Endodermal cell (in vitro differentiated cells): ENCODE measurements at regions not wholly inside any gene's neighbourhood (a gene's known extent, or its start where the extent isn't known, plus 50 kb on each side); places are given as distances from the start of the nearest gene placed in this dataset.

ENCODE experiments used
- DNase-seq: peaks from one replicate; pipeline ENCODE4 v3.0.0-alpha.2; 2017
- H3K27ac ChIP-seq: 2 replicates; pipeline ENCODE4 v1.5.1; 2013; ENCODE audit warnings: mild to moderate bottlenecking, low read depth, low read length, moderate library complexity
- H3K27me3 ChIP-seq: 2 replicates; pipeline ENCODE4 v1.6.1; 2013; ENCODE audit warnings: mild to moderate bottlenecking, low read length, moderate library complexity; ENCODE audit not compliant: insufficient read depth, control insufficient read depth, poor library complexity, severe bottlenecking
- H3K36me3 ChIP-seq: 2 replicates; pipeline ENCODE4 v1.7.0; 2013; ENCODE audit warnings: mild to moderate bottlenecking, low read length, moderate library complexity; ENCODE audit not compliant: control insufficient read depth, insufficient read depth
- H3K4me1 ChIP-seq: one replicate; pipeline ENCODE4 v1.7.0; 2013; ENCODE audit warnings: low read length; ENCODE audit not compliant: control insufficient read depth, insufficient read depth
- H3K4me3 ChIP-seq: 2 replicates; pipeline ENCODE4 v1.5.1; 2013; ENCODE audit warnings: mild to moderate bottlenecking, low read length, moderate library complexity
- H3K9ac ChIP-seq: 2 replicates; pipeline ENCODE4 v1.6.1; 2013; ENCODE audit warnings: mild to moderate bottlenecking, low read length, moderate library complexity; ENCODE audit not compliant: poor library complexity, severe bottlenecking; ENCODE audit errors: extremely low read depth
- H3K9me3 ChIP-seq: 2 replicates; pipeline ENCODE4 v1.6.1; 2013; ENCODE audit warnings: mild to moderate bottlenecking, low read length, moderate library complexity; ENCODE audit not compliant: control insufficient read depth
- H3K27ac Mint-ChIP-seq: 2 replicates; pipeline ENCODE4 v1.8.0; 2020; ENCODE audit warnings: mixed read lengths
- H3K27me3 Mint-ChIP-seq: 2 replicates; pipeline ENCODE4 v1.8.0; 2021; ENCODE audit warnings: mild to moderate bottlenecking, mixed read lengths; ENCODE audit not compliant: insufficient read depth
- H3K36me3 Mint-ChIP-seq: 2 replicates; pipeline ENCODE4 v1.8.0; 2020; ENCODE audit warnings: low read depth, mixed read lengths
- H3K4me1 Mint-ChIP-seq: 2 replicates; pipeline ENCODE4 v1.8.0; 2020; ENCODE audit warnings: mixed read lengths
- H3K4me3 Mint-ChIP-seq: 2 replicates; pipeline ENCODE4 v1.8.0; 2020; ENCODE audit warnings: mild to moderate bottlenecking, moderate library complexity, mixed read lengths
- H3K9me3 Mint-ChIP-seq: 2 replicates; pipeline ENCODE4 v1.8.0; 2020; ENCODE audit warnings: mild to moderate bottlenecking, mixed read lengths
- CTCF ChIP-seq: fragments of 200-600 bp; sonication (generic); conservative IDR thresholded peaks from 2 replicates; pipeline ENCODE4 v1.5.0; 2021; ENCODE audit warnings: antibody characterized with exemption, mild to moderate bottlenecking
- WGBS, 2 experiments: methylation state at CpG; one replicate each; pipeline versions ENCODE4 v1.1.5 to v1.1.7; 2013; ENCODE audit warnings: missing lambda C conversion rate in 2 of 2, mixed read lengths in 1 of 2; ENCODE audit not compliant: insufficient coverage in 1 of 2, insufficient read length in 1 of 2; 5-methylcytosine and 5-hydroxymethylcytosine counted together

GRCh38 chr17:17398188-17398942 is 78.4 kb upstream of the MED9 start:
- no peak overlapping the region for H3K4me3 ChIP-seq
- no peaks in the 10 kb centered on the region for H3K4me1 ChIP-seq
- Mint-ChIP-seq H3K36me3 (no peaks in the 10 kb centered on the region), H3K9me3 (peaks cover 2% of the 10 kb centered on the region), H3K27ac (no peak overlapping the region), H3K27me3 (peaks cover 10% of the 10 kb centered on the region), H3K4me3 (no peak overlapping the region), H3K4me1 (peaks cover 8% of the 10 kb centered on the region)
- no peak overlapping the region for H3K27ac ChIP-seq
- H3K27me3 ChIP-seq = no peaks in the 10 kb centered on the region
- no peaks in the 10 kb centered on the region for H3K36me3 ChIP-seq
- H3K9ac ChIP-seq = no peak overlapping the region
- WGBS, 2 experiments = 81 to 90% methylated on average over 6 to 8 of the region's 8 CpGs
- H3K9me3 ChIP-seq = no peaks in the 10 kb centered on the region
- TF ChIP-seq CTCF = no peak
- DNase-seq = no peak

- Mint-ChIP-seq H3K27me3 (peaks cover 10% of the 10 kb centered on the region), H3K36me3 (no peaks in the 10 kb centered on the region), H3K27ac (no peak overlapping the region), H3K4me1 (peaks cover 13% of the 10 kb centered on the region), H3K9me3 (peaks cover 2% of the 10 kb centered on the region), H3K4me3 (no peak overlapping the region)
- peak; percentile 12 for TF ChIP-seq CTCF
- Histone ChIP-seq H3K4me1 (no peaks in the 10 kb centered on the region), H3K4me3 (no peak overlapping the region), H3K9ac (no peak overlapping the region), H3K9me3 (no peaks in the 10 kb centered on the region), H3K27me3 (no peaks in the 10 kb centered on the region), H3K27ac (no peak overlapping the region), H3K36me3 (no peaks in the 10 kb centered on the region)
- peak; percentile 48 for DNase-seq
- WGBS, 2 experiments = 89 to 96% methylated on average over 5 to 15 of the region's 15 CpGs
These were observed 77.6 kb upstream of the MED9 start for GRCh38 chr17:17398943-17399926.

- WGBS, 2 experiments = 89 to 91% methylated on average over 12 of the region's 12 CpGs
- peaks cover 10% of the 10 kb centered on the region for H3K27me3 Mint-ChIP-seq
- no peak overlapping the region for H3K9ac ChIP-seq
- peaks cover 2% of the 10 kb centered on the region for H3K9me3 Mint-ChIP-seq
- no peak overlapping the region for H3K4me3 ChIP-seq
- H3K36me3 ChIP-seq = no peaks in the 10 kb centered on the region
- DNase-seq = no peak
- H3K4me1 ChIP-seq = no peaks in the 10 kb centered on the region
- H3K27ac ChIP-seq = no peak overlapping the region
- H3K36me3 Mint-ChIP-seq = no peaks in the 10 kb centered on the region
- H3K4me1 Mint-ChIP-seq = peaks cover 13% of the 10 kb centered on the region
- no peaks in the 10 kb centered on the region for H3K27me3 ChIP-seq
- no peak overlapping the region for H3K27ac Mint-ChIP-seq
- H3K9me3 ChIP-seq = no peaks in the 10 kb centered on the region
- no peak for TF ChIP-seq CTCF
- H3K4me3 Mint-ChIP-seq = no peak overlapping the region
These were observed 76.7 kb upstream of the MED9 start for GRCh38 chr17:17400070-17400469.
